ENCODE measurements at regions not wholly inside any gene's neighbourhood (a gene's known extent, or its start where the extent isn't known, plus 50 kb on each side); places are given as distances from the start of the nearest gene placed in this dataset.

- peaks cover 30% of the 10 kb centered on the region for H3K4me1 ChIP-seq
- no peak for TF ChIP-seq CTCF (IDR thresholded peaks at IDR 0.05; ENCODE audit: borderline replicate concordance)
- H3K9me3 ChIP-seq (replicated peaks) = no peaks in the 10 kb centered on the region
- no peak for DNase-seq
- H3K27ac ChIP-seq (replicated peaks) = no peak overlapping the region
- intact Hi-C loops (cut with micrococcal nuclease) = no loop called here
- no peak overlapping the region for H3K4me3 ChIP-seq
- H3K36me3 ChIP-seq = peaks cover 11% of the 10 kb centered on the region
- H3K27me3 ChIP-seq (ENCODE audit: low read depth) = no peaks in the 10 kb centered on the region
These were observed 151.1 kb downstream of the TLR5 start for GRCh38 chr1:222991908-222992307.

GRCh38 chr1:222994511-222995235 is 148.4 kb downstream of the TLR5 start:
- TF ChIP-seq CTCF (IDR thresholded peaks at IDR 0.05; ENCODE audit: borderline replicate concordance) = no peak
- DNase-seq = no peak
- Histone ChIP-seq H3K4me1 (peaks cover 37% of the 10 kb centered on the region), H3K27me3 (ENCODE audit: low read depth) (no peaks in the 10 kb centered on the region), H3K36me3 (peaks cover 30% of the 10 kb centered on the region), H3K9me3 (replicated peaks) (no peaks in the 10 kb centered on the region), H3K4me3 (no peak overlapping the region), H3K27ac (replicated peaks) (peak overlapping the region; percentile 64)
- intact Hi-C loops (cut with micrococcal nuclease) = no loop called here

- no peak for DNase-seq
- Histone ChIP-seq H3K27ac (replicated peaks) (peak overlapping the region; percentile 64), H3K36me3 (peaks cover 35% of the 10 kb centered on the region), H3K4me3 (no peak overlapping the region), H3K9me3 (replicated peaks) (no peaks in the 10 kb centered on the region), H3K27me3 (ENCODE audit: low read depth) (no peaks in the 10 kb centered on the region), H3K4me1 (peaks cover 37% of the 10 kb centered on the region)
- no peak for TF ChIP-seq CTCF (IDR thresholded peaks at IDR 0.05; ENCODE audit: borderline replicate concordance)
- intact Hi-C loops (cut with micrococcal nuclease) = no loop called here
These were observed 147.8 kb downstream of the TLR5 start for GRCh38 chr1:222995236-222995580.

GRCh38 chr1:222995620-222996309 is 147.3 kb downstream of the TLR5 start:
- peaks cover 37% of the 10 kb centered on the region for H3K4me1 ChIP-seq
- H3K4me3 ChIP-seq = no peak overlapping the region
- intact Hi-C loops (cut with micrococcal nuclease) = no loop called here
- no peaks in the 10 kb centered on the region for H3K9me3 ChIP-seq (replicated peaks)
- TF ChIP-seq CTCF (IDR thresholded peaks at IDR 0.05; ENCODE audit: borderline replicate concordance) = no peak
- peak overlapping the region; percentile 64 for H3K27ac ChIP-seq (replicated peaks)
- no peak for DNase-seq
- H3K27me3 ChIP-seq (ENCODE audit: low read depth) = no peaks in the 10 kb centered on the region
- peaks cover 35% of the 10 kb centered on the region for H3K36me3 ChIP-seq

- no peaks in the 10 kb centered on the region for H3K9me3 ChIP-seq (replicated peaks)
- TF ChIP-seq CTCF (IDR thresholded peaks at IDR 0.05; ENCODE audit: borderline replicate concordance) = no peak
- intact Hi-C loops (cut with micrococcal nuclease) = no loop called here
- peak overlapping the region; percentile 11 for H3K27ac ChIP-seq (replicated peaks)
- no peak for DNase-seq
- no peaks in the 10 kb centered on the region for H3K27me3 ChIP-seq (ENCODE audit: low read depth)
- H3K4me3 ChIP-seq = no peak overlapping the region
- peaks cover 35% of the 10 kb centered on the region for H3K36me3 ChIP-seq
- H3K4me1 ChIP-seq = peaks cover 37% of the 10 kb centered on the region
These were observed 146.6 kb downstream of the TLR5 start for GRCh38 chr1:222996310-222996975.
